H1 (cell line): ENCODE measurements at regions not wholly inside any gene's neighbourhood (a gene's known extent, or its start where the extent isn't known, plus 50 kb on each side); places are given as distances from the start of the nearest gene placed in this dataset.

Experiments
- CTCF ChIA-PET: fragments of 300-600 bp; sonication (Branson Sonifier 250); formaldehyde crosslinking; loops from one replicate; lab custom pipeline; 2021; ENCODE audit not compliant: partially characterized antibody; lab: Charles Lee
- POLR2A ChIA-PET: fragments of 300-600 bp; sonication (Branson Sonifier 250); formaldehyde crosslinking; loops from one replicate; lab custom pipeline; 2021; ENCODE audit warnings: inconsistent platforms; ENCODE audit not compliant: partially characterized antibody; lab: Charles Lee
- DNase-seq, 2 experiments: peaks; one replicate each; pipeline versions ENCODE4 v3.0.0 to v3.0.0-alpha.2; 2010 to 2022; ENCODE audit warnings: low spot score in 2 of 2, low read depth in 1 of 2, mixed read lengths in 1 of 2
- FAIRE-seq: peaks from 2 replicates; lab custom pipeline; 2011; peaks lifted over from hg19 to GRCh38; lab: Jason Lieb, UNC
- H2AFZ ChIP-seq: 2 replicates; pipeline ENCODE4 v1.8.1; 2012; ENCODE audit warnings: low read length, inconsistent platforms
- H2AK5ac ChIP-seq: 2 replicates; pipeline ENCODE4 v1.6.1; 2013; ENCODE audit warnings: low read depth, low read length
- H2BK120ac ChIP-seq: replicated peaks from 2 replicates; pipeline ENCODE3; 2013; ENCODE audit warnings: low read depth, low read length, inconsistent platforms
- H2BK12ac ChIP-seq: 2 replicates; pipeline ENCODE4 v1.6.1; 2013; ENCODE audit warnings: low read depth, low read length
- H2BK15ac ChIP-seq: 2 replicates; pipeline ENCODE4 v1.6.1; 2013; ENCODE audit warnings: low read length
- H2BK20ac ChIP-seq: 2 replicates; pipeline ENCODE4 v1.6.1; 2013; ENCODE audit warnings: low read length
- H2BK5ac ChIP-seq: 2 replicates; pipeline ENCODE4 v1.6.1; 2013; ENCODE audit warnings: low read depth, low read length
- H3K14ac ChIP-seq: 2 replicates; pipeline ENCODE4 v1.6.1; 2013; ENCODE audit warnings: inconsistent platforms; ENCODE audit not compliant: insufficient read length
- H3K18ac ChIP-seq: 2 replicates; pipeline ENCODE4 v1.6.1; 2013; ENCODE audit warnings: low read length; ENCODE audit errors: extremely low read depth
- H3K23ac ChIP-seq: 2 replicates; pipeline ENCODE4 v1.6.1; 2013; ENCODE audit warnings: inconsistent platforms; ENCODE audit not compliant: insufficient read length
- H3K23me2 ChIP-seq: 2 replicates; pipeline ENCODE4 v1.6.1; 2013; ENCODE audit warnings: low read depth, low read length
- H3K27ac ChIP-seq: 2 replicates; pipeline ENCODE4 v1.6.1; 2011; ENCODE audit warnings: low read depth, low read length, inconsistent platforms
- H3K27me3 ChIP-seq, 4 experiments: replicated peaks in 1 of 4; 1 replicate in 1 of 4; 2 replicates in 3 of 4; pipeline versions ENCODE4 v1.6.1 to v1.8.1; 2011 to 2013; ENCODE audit warnings: low read length in 3 of 4, mild to moderate bottlenecking in 3 of 4, inconsistent platforms in 2 of 4, mixed read lengths in 2 of 4, moderate library complexity in 1 of 4; ENCODE audit not compliant: control insufficient read depth in 3 of 4, insufficient read depth in 3 of 4; ENCODE audit errors: extremely low read depth in 1 of 4
- H3K36me3 ChIP-seq, 4 experiments: 2 replicates each; pipeline versions ENCODE4 v1.6.1 to v1.8.1; 2011 to 2013; ENCODE audit warnings: mild to moderate bottlenecking in 4 of 4, low read length in 3 of 4, moderate library complexity in 2 of 4, control low read depth in 1 of 4, inconsistent platforms in 1 of 4; ENCODE audit not compliant: insufficient read depth in 4 of 4, control insufficient read depth in 2 of 4
- H3K4ac ChIP-seq: replicated peaks from 2 replicates; pipeline ENCODE3; 2013; ENCODE audit warnings: low read length, low read depth, mixed read lengths, inconsistent platforms; ENCODE audit not compliant: insufficient read length
- H3K4me1 ChIP-seq, 4 experiments: replicated peaks in 1 of 4; 1 replicate in 1 of 4; 2 replicates in 3 of 4; pipeline versions ENCODE4 v1.6.1 to v1.8.1; 2011 to 2013; ENCODE audit warnings: low read length in 3 of 4, inconsistent platforms in 2 of 4, mixed read lengths in 1 of 4; ENCODE audit not compliant: insufficient read depth in 4 of 4, control insufficient read depth in 3 of 4
- H3K4me2 ChIP-seq, 2 experiments: 2 replicates each; pipeline versions ENCODE4 v1.6.1 to v1.8.1; 2011 to 2013; ENCODE audit warnings: low read depth in 2 of 2, low read length in 2 of 2, control low read depth in 1 of 2, inconsistent platforms in 1 of 2, mild to moderate bottlenecking in 1 of 2; ENCODE audit not compliant: insufficient read depth in 1 of 2
- H3K4me3 ChIP-seq, 4 experiments: fragments of 200-600, 300-600 bp in 1 of 4; sonication (generic), shearing (Covaris generic), sonication (Bioruptor Twin) in 1 of 4; 2 replicates each; pipeline versions ENCODE4 v1.5.1 to v1.8.1; 2011 to 2016; ENCODE audit warnings: low read length in 4 of 4, low read depth in 3 of 4, control low read depth in 2 of 4, inconsistent platforms in 2 of 4, mild to moderate bottlenecking in 2 of 4, mixed read lengths in 1 of 4, moderate library complexity in 1 of 4; ENCODE audit not compliant: insufficient read depth in 2 of 4; ENCODE audit errors: extremely low read depth in 1 of 4
- H3K56ac ChIP-seq: replicated peaks from 2 replicates; pipeline ENCODE3; 2013; ENCODE audit warnings: low read depth, mild to moderate bottlenecking, mixed read lengths, low read length, inconsistent platforms; ENCODE audit not compliant: insufficient read length
- H3K79me1 ChIP-seq: 2 replicates; pipeline ENCODE4 v1.6.1; 2013; ENCODE audit warnings: low read depth, low read length, control low read depth
- H3K79me2 ChIP-seq, 2 experiments: 2 replicates each; pipeline versions ENCODE4 v1.6.1 to v1.8.1; 2012 to 2013; ENCODE audit warnings: low read length in 2 of 2, mild to moderate bottlenecking in 2 of 2, inconsistent platforms in 1 of 2; ENCODE audit not compliant: insufficient read depth in 2 of 2, control insufficient read depth in 1 of 2
- H3K9ac ChIP-seq, 4 experiments: replicated peaks in 1 of 4; 1 replicate in 1 of 4; 2 replicates in 3 of 4; pipeline versions ENCODE4 v1.6.1 to v1.8.1; 2011 to 2013; ENCODE audit warnings: low read depth in 3 of 4, low read length in 3 of 4, control low read depth in 2 of 4, mild to moderate bottlenecking in 2 of 4, moderate library complexity in 2 of 4, inconsistent platforms in 1 of 4; ENCODE audit errors: extremely low read depth in 1 of 4
- H3K9me3 ChIP-seq, 2 experiments: 2 replicates each; pipeline versions ENCODE4 v1.6.1 to v1.8.1; 2012 to 2013; ENCODE audit warnings: mild to moderate bottlenecking in 2 of 2, moderate library complexity in 2 of 2, control low read depth in 1 of 2, inconsistent platforms in 1 of 2, low read depth in 1 of 2, low read length in 1 of 2, mixed read lengths in 1 of 2; ENCODE audit not compliant: insufficient read depth in 2 of 2
- H4K20me1 ChIP-seq, 2 experiments: replicated peaks in 1 of 2; 2 replicates each; pipeline versions ENCODE3 to v1.8.1; 2011 to 2013; ENCODE audit warnings: inconsistent platforms in 2 of 2, low read length in 2 of 2, mild to moderate bottlenecking in 1 of 2; ENCODE audit not compliant: insufficient read depth in 2 of 2, control insufficient read depth in 1 of 2
- H4K5ac ChIP-seq: 2 replicates; pipeline ENCODE4 v1.6.1; 2013; ENCODE audit warnings: low read length, low read depth, mixed read lengths, inconsistent platforms; ENCODE audit not compliant: insufficient read length
- H4K8ac ChIP-seq: 2 replicates; pipeline ENCODE4 v1.8.0; 2013; ENCODE audit warnings: mild to moderate bottlenecking, moderate library complexity, low read length, inconsistent platforms; ENCODE audit not compliant: insufficient read depth; ENCODE audit errors: extremely low read depth
- H4K91ac ChIP-seq: replicated peaks from 2 replicates; pipeline ENCODE3; 2013; ENCODE audit warnings: low read length, mixed read lengths, inconsistent platforms; ENCODE audit not compliant: insufficient read length
- PHF8 ChIP-seq: fragments of 200-600 bp; sonication (generic); conservative IDR thresholded peaks from 2 replicates; pipeline ENCODE4 v1.7.1; 2012; ENCODE audit warnings: low read depth, mild to moderate bottlenecking, inconsistent platforms, low read length, moderate library complexity
- SIRT6 ChIP-seq: IDR thresholded peaks from one replicate; pipeline ENCODE4 v1.7.1; 2012; ENCODE audit warnings: low read length, inconsistent platforms
- WGBS, 2 experiments: shearing (Covaris generic) in 1 of 2; methylation state at CpG; one replicate each; pipeline versions ENCODE4 v1.1.6 to v1.1.7; 2013 to 2015; ENCODE audit warnings: low lambda C conversion rate in 2 of 2, mixed read lengths in 2 of 2, inconsistent platforms in 1 of 2, low coverage in 1 of 2, missing lambda C conversion rate in 1 of 2; ENCODE audit not compliant: insufficient replicate concordance in 2 of 2, insufficient coverage in 1 of 2, insufficient read length in 1 of 2; ENCODE audit errors: extremely low coverage in 1 of 2, missing lambda C conversion rate in 1 of 2; 5-methylcytosine and 5-hydroxymethylcytosine counted together

DNA sequence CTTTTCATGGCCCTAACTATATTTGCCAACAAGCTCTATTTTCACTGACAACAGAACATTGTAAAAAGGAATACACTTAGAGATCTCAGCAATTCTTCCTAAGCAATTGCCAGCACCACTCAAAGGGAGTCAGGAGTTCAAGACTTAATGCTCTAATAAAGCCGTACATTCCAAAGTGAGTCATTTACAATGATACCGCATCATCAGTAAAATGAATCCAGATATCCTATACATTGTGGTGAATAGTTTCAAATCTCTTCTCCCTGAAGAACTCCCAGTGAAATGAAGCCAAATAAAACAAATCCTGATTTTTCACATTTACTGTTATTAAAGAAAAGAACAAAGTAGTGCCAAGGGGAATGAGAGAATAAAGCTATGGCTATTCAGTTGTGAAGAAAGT, 2898.7 kb upstream of the PCDH20 start:
- no peaks in the 10 kb centered on the region for H3K23me2 ChIP-seq
- ChIA-PET CTCF (no interaction called here), POLR2A (no interaction called here)
- H2BK15ac ChIP-seq: no peak overlapping the region
- no peaks in the 10 kb centered on the region for H3K79me2 ChIP-seq
- H4K20me1 ChIP-seq: no peaks in the 10 kb centered on the region
- no peak overlapping the region for H3K9ac ChIP-seq
- H3K4me2 ChIP-seq: no peak overlapping the region
- H2BK12ac ChIP-seq: no peak overlapping the region
- no peak overlapping the region for H2BK20ac ChIP-seq
- no peak overlapping the region for H2BK120ac ChIP-seq
- H4K5ac ChIP-seq: no peak overlapping the region
- H2AK5ac ChIP-seq: no peak overlapping the region
- DNase-seq (no peak), FAIRE-seq (no peak)
- H4K8ac ChIP-seq: no peak overlapping the region
- no peak overlapping the region for H3K27ac ChIP-seq
- H4K91ac ChIP-seq: no peak overlapping the region
- no peaks in the 10 kb centered on the region for H3K27me3 ChIP-seq
- H3K18ac ChIP-seq: no peak overlapping the region
- no peak for TF ChIP-seq PHF8
- TF ChIP-seq SIRT6: no peak
- H3K9me3 ChIP-seq: peaks cover 0 to 4% of the 10 kb centered on the region in 2 experiments; a peak in 2 of 4 replicates
- no peak overlapping the region for H3K14ac ChIP-seq
- H2BK5ac ChIP-seq: no peak overlapping the region
- no peak overlapping the region for H3K23ac ChIP-seq
- no peaks in the 10 kb centered on the region for H3K4me1 ChIP-seq
- no peaks in the 10 kb centered on the region for H3K36me3 ChIP-seq
- WGBS, 2 experiments: 93% methylated on average over 2 of the region's 2 CpGs; no CpG with 5 or more reads in 1 of the 2 experiments
- no peak overlapping the region for H3K4ac ChIP-seq
- no peak overlapping the region for H3K56ac ChIP-seq
- no peak overlapping the region for H2AFZ ChIP-seq
- H3K4me3 ChIP-seq: no peak overlapping the region
- no peaks in the 10 kb centered on the region for H3K79me1 ChIP-seq
